Thyroid gland (tissue), 4 donors: ENCODE measurements at regions not wholly inside any gene's neighbourhood (a gene's known extent, or its start where the extent isn't known, plus 50 kb on each side); places are given as distances from the start of the nearest gene placed in this dataset.

Experiments used
- POLR2A ChIP-seq, 2 donors: fragments of 450-650 bp; IDR thresholded peaks; one replicate each; pipeline ENCODE4 v1.6.1; 2017; ENCODE audit warnings: antibody characterized with exemption in 2 of 2, mild to moderate bottlenecking in 2 of 2, moderate library complexity in 1 of 2
- TF ChIP-seq, protein P1 (sequence below), 6 experiments: fragments of 200-600 bp in 3 of 6; fragments of 450-650 bp in 3 of 6; sonication (generic) in 3 of 6; IDR thresholded peaks; one replicate each; pipeline ENCODE4 v1.5.1; 2016 to 2019; ENCODE audit warnings: antibody characterized with exemption in 6 of 6, mild to moderate bottlenecking in 2 of 6, inconsistent platforms in 1 of 6, moderate library complexity in 1 of 6

GRCh38 chr5:33120671-33121070, 320.1 kb upstream of the TARS1 start:
- TF ChIP-seq, protein P1, sequence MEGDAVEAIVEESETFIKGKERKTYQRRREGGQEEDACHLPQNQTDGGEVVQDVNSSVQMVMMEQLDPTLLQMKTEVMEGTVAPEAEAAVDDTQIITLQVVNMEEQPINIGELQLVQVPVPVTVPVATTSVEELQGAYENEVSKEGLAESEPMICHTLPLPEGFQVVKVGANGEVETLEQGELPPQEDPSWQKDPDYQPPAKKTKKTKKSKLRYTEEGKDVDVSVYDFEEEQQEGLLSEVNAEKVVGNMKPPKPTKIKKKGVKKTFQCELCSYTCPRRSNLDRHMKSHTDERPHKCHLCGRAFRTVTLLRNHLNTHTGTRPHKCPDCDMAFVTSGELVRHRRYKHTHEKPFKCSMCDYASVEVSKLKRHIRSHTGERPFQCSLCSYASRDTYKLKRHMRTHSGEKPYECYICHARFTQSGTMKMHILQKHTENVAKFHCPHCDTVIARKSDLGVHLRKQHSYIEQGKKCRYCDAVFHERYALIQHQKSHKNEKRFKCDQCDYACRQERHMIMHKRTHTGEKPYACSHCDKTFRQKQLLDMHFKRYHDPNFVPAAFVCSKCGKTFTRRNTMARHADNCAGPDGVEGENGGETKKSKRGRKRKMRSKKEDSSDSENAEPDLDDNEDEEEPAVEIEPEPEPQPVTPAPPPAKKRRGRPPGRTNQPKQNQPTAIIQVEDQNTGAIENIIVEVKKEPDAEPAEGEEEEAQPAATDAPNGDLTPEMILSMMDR (IDR thresholded peaks at IDR 0.05), result no peak
- TF ChIP-seq POLR2A (IDR thresholded peaks at IDR 0.05), result no peak
